ENCODE measurements at regions not wholly inside any gene's neighbourhood (a gene's known extent, or its start where the extent isn't known, plus 50 kb on each side); places are given as distances from the start of the nearest gene placed in this dataset.

DNA sequence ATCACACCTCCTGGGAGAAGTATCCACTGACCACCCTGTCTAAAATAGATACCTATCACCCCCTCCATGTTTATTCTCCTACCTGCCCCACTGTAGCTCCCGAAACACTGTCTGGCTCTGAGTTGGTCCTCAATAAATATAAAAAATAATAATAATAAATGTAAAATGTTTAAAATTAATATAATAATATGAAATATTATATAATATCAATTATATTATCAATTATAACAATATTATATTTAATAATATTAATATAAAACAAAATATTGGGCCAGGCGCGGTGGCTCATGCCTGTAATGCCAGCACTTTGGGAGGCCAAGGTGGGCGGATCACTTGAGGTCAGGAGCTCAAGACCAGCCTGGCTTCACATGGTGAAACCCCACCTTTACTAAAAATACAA, 52.3 kb upstream of the TIAM1 start:
- no peak overlapping the region for H3K27ac ChIP-seq (ENCODE audit: low read depth, low read length)
- H2BK20ac ChIP-seq (ENCODE audit: low read length): no peak overlapping the region
- no peak overlapping the region for H3K14ac ChIP-seq (ENCODE audit: insufficient read length)
- CTCF ChIA-PET (ENCODE audit: partially characterized antibody): interaction anchor here (0.6 kb wide), 1 partner anchor 91 kb away, joined by 3 read pairs; no protein-coding TSS in a partner anchor
- no peak overlapping the region for H4K5ac ChIP-seq (ENCODE audit: insufficient read length, low read depth, low read length)
- POLR2A ChIA-PET (ENCODE audit: partially characterized antibody): interaction anchor here (0.8 kb wide), 1 partner anchor 10 kb away, joined by 4 read pairs; no protein-coding TSS in a partner anchor
- H2AFZ ChIP-seq (ENCODE audit: low read length): no peak overlapping the region
- no peak overlapping the region for H4K8ac ChIP-seq (ENCODE audit: extremely low read depth, insufficient read depth, low read length)
- no peaks in the 10 kb centered on the region for H3K27me3 ChIP-seq (replicated peaks in 1 of 4; ENCODE audit: control insufficient read depth in 3 of 4, extremely low read depth in 1 of 4, insufficient read depth in 3 of 4, low read length in 3 of 4)
- TF ChIP-seq EP300 (IDR thresholded peaks at IDR 0.05; ENCODE audit: borderline replicate concordance in 1 of 2, low read depth in 2 of 2, low read length in 2 of 2) (no peak), RAD21 (IDR thresholded peaks at IDR 0.05 in 1 of 2, conservative IDR thresholded peaks at IDR 0.05 in 1 of 2; ENCODE audit: low read depth in 2 of 2, low read length in 2 of 2) (no peak), NRF1 (IDR thresholded peaks at IDR 0.05; ENCODE audit: low read depth, low read length) (no peak), ATF2 (IDR thresholded peaks at IDR 0.05; ENCODE audit: low read length) (no peak), YY1 (IDR thresholded peaks at IDR 0.05; ENCODE audit: low read depth, low read length) (no peak), HDAC6 (IDR thresholded peaks at IDR 0.05; ENCODE audit: low read depth, low read length) (no peak), SRF (IDR thresholded peaks at IDR 0.05; ENCODE audit: low read depth, low read length) (no peak), RXRA (IDR thresholded peaks at IDR 0.05; ENCODE audit: insufficient read depth, low read depth, low read length) (no peak)
- 95% methylated on average over 4 of the region's 4 CpGs; no CpG with 5 or more reads in 1 of the 2 experiments for WGBS, 2 experiments (ENCODE audit: extremely low coverage in 1 of 2, insufficient coverage in 1 of 2, insufficient read length in 1 of 2, insufficient replicate concordance in 2 of 2, low coverage in 1 of 2, low lambda C conversion rate in 2 of 2, missing lambda C conversion rate in 1 of 2)
- H3K4me2 ChIP-seq (ENCODE audit: insufficient read depth in 1 of 2, low read depth in 2 of 2, low read length in 2 of 2): no peak overlapping the region
- no peak overlapping the region for H2AK5ac ChIP-seq (ENCODE audit: low read depth, low read length)
- no peaks in the 10 kb centered on the region for H3K79me2 ChIP-seq (ENCODE audit: control insufficient read depth in 1 of 2, insufficient read depth in 2 of 2, low read length in 2 of 2)
- H3K23me2 ChIP-seq (ENCODE audit: low read depth, low read length): no peaks in the 10 kb centered on the region; the same call in 1 of the 2 replicates
- DNase-seq (ENCODE audit: low read depth in 1 of 2, low spot score in 2 of 2) (no peak), FAIRE-seq (no peak)
- peaks cover 0 to 5% (median 1%) of the 10 kb centered on the region in 4 experiments; a peak in 2 of 7 replicates for H3K4me1 ChIP-seq (replicated peaks in 1 of 4; ENCODE audit: control insufficient read depth in 3 of 4, insufficient read depth in 4 of 4, low read length in 3 of 4)
- H3K23ac ChIP-seq (ENCODE audit: insufficient read length): no peak overlapping the region
- H4K91ac ChIP-seq (replicated peaks; ENCODE audit: insufficient read length, low read length): no peak overlapping the region
- no peaks in the 10 kb centered on the region for H3K36me3 ChIP-seq (ENCODE audit: control insufficient read depth in 2 of 4, insufficient read depth in 4 of 4, low read length in 3 of 4)
- no peak overlapping the region for H3K4me3 ChIP-seq (ENCODE audit: extremely low read depth in 1 of 4, insufficient read depth in 2 of 4, low read depth in 3 of 4, low read length in 4 of 4)
- no peak overlapping the region for H2BK120ac ChIP-seq (replicated peaks; ENCODE audit: low read depth, low read length)
- H3K4ac ChIP-seq (replicated peaks; ENCODE audit: insufficient read length, low read depth, low read length): no peak overlapping the region
- H4K20me1 ChIP-seq (replicated peaks in 1 of 2; ENCODE audit: control insufficient read depth in 1 of 2, insufficient read depth in 2 of 2, low read length in 2 of 2): peaks cover 0 to 2% of the 10 kb centered on the region in 2 experiments
- no peak overlapping the region for H3K18ac ChIP-seq (ENCODE audit: extremely low read depth, low read length)
- H2BK12ac ChIP-seq (ENCODE audit: low read depth, low read length): no peak overlapping the region
- H3K56ac ChIP-seq (replicated peaks; ENCODE audit: insufficient read length, low read depth, low read length): no peak overlapping the region
- H2BK15ac ChIP-seq (ENCODE audit: low read length): no peak overlapping the region
- H3K79me1 ChIP-seq (ENCODE audit: low read depth, low read length): no peaks in the 10 kb centered on the region
- H3K9ac ChIP-seq (replicated peaks in 1 of 4; ENCODE audit: extremely low read depth in 1 of 4, low read depth in 3 of 4, low read length in 3 of 4): no peak overlapping the region
- H2BK5ac ChIP-seq (ENCODE audit: low read depth, low read length): no peak overlapping the region
- no peaks in the 10 kb centered on the region for H3K9me3 ChIP-seq (ENCODE audit: insufficient read depth in 2 of 2, low read depth in 1 of 2, low read length in 1 of 2)
